ENCODE measurements at regions not wholly inside any gene's neighbourhood (a gene's known extent, or its start where the extent isn't known, plus 50 kb on each side); places are given as distances from the start of the nearest gene placed in this dataset.
A peak's percentile ranks its signal among the peaks of the same experiment; 100 is the strongest.

- TF ChIP-seq, protein P1, sequence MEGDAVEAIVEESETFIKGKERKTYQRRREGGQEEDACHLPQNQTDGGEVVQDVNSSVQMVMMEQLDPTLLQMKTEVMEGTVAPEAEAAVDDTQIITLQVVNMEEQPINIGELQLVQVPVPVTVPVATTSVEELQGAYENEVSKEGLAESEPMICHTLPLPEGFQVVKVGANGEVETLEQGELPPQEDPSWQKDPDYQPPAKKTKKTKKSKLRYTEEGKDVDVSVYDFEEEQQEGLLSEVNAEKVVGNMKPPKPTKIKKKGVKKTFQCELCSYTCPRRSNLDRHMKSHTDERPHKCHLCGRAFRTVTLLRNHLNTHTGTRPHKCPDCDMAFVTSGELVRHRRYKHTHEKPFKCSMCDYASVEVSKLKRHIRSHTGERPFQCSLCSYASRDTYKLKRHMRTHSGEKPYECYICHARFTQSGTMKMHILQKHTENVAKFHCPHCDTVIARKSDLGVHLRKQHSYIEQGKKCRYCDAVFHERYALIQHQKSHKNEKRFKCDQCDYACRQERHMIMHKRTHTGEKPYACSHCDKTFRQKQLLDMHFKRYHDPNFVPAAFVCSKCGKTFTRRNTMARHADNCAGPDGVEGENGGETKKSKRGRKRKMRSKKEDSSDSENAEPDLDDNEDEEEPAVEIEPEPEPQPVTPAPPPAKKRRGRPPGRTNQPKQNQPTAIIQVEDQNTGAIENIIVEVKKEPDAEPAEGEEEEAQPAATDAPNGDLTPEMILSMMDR (IDR thresholded peaks at IDR 0.05; ENCODE audit: low read depth, low read length), result no peak
- DNase-seq (ENCODE audit: extremely low read depth, low read depth), result no peak
Observed at GRCh38 chrX:15072880-15073279, 197.0 kb downstream of the ASB9 start.

- TF ChIP-seq, protein P1 (IDR thresholded peaks at IDR 0.05; ENCODE audit: low read depth, low read length), result no peak
Observed at GRCh38 chrX:15072259-15072658, 197.6 kb downstream of the ASB9 start.

DNA sequence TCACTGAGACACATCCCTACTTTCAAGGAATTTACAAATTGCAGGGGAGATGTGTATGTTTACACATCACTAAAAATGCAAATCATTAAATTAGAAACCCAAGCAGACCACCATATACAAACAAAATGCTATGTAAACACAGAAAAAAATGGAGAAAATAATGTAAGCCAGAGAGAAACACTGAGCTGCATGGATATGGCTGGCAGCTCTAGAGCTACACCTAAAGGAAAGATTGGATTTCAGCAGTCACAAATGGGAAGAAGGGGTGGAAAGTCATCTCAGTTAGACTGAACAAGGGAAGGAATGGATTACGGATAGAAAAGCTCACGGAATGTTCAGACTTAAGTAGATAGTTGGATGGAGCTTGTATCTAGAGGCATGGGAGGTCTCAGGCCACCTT, 186.3 kb downstream of the MOSPD2 start:
- TF ChIP-seq, protein P1 (IDR thresholded peaks at IDR 0.05; ENCODE audit: low read depth, low read length), result peak; percentile 29
- no peak for DNase-seq (ENCODE audit: extremely low read depth, low read depth)

More at GRCh38 chrX:15072259-15072658, 197.6 kb downstream of the ASB9 start:
- DNase-seq (ENCODE audit: extremely low read depth, low read depth), result no peak

DNA sequence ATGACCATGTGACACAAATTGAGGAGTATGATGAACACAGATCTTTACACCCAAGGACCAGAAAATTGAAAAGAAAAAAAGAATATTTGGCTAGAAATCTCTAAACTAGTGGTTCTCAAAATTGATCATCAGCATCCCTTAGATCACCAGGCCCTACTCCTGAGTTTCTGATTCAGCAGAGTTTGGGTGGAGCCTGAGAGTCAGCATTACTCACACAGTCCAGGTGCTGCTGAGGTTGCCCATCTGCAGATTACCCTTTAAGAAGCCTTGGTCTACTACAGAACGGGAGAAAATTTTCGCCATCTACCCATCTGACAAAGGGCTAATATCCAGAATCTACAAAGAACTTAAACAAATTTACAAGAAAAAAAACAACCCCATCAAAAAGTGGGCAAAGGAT, 182.8 kb downstream of the MOSPD2 start:
- TF ChIP-seq, protein P1 (IDR thresholded peaks at IDR 0.05; ENCODE audit: low read depth, low read length), result no peak
- no peak for DNase-seq (ENCODE audit: extremely low read depth, low read depth)

- no peak for DNase-seq (ENCODE audit: extremely low read depth, low read depth)
- TF ChIP-seq, protein P1 (IDR thresholded peaks at IDR 0.05; ENCODE audit: low read depth, low read length), result no peak
Observed at GRCh38 chrX:15055146-15055930, 182.1 kb downstream of the MOSPD2 start.

GRCh38 chrX:15050395-15050794, 177.2 kb downstream of the MOSPD2 start:
- no peak for DNase-seq (ENCODE audit: extremely low read depth, low read depth)
- TF ChIP-seq, protein P1 (IDR thresholded peaks at IDR 0.05; ENCODE audit: low read depth, low read length), result no peak

- DNase-seq (ENCODE audit: extremely low read depth, low read depth), result no peak
- TF ChIP-seq, protein P1 (IDR thresholded peaks at IDR 0.05; ENCODE audit: low read depth, low read length), result no peak
Observed at GRCh38 chrX:15043538-15043937, 170.3 kb downstream of the MOSPD2 start.

All from AG09319 (cell line).